ENCODE measurements at regions not wholly inside any gene's neighbourhood (a gene's known extent, or its start where the extent isn't known, plus 50 kb on each side); places are given as distances from the start of the nearest gene placed in this dataset.

GRCh38 chr9:89777544-89777943, 172.7 kb downstream of the GADD45G start:
- ChIA-PET CTCF (interaction anchor here (1.4 kb wide), 1 partner anchor 322 kb away, joined by 4 read pairs; no protein-coding TSS in a partner anchor), POLR2A (no interaction called here)
- no peak for DNase-seq (ENCODE audit: unreplicated experiment)
- Mint-ChIP-seq H3K4me1 (ENCODE audit: insufficient read depth, unreplicated experiment) (no peaks in the 10 kb centered on the region), H3K27ac (ENCODE audit: low read depth, unreplicated experiment) (no peak overlapping the region), H3K4me3 (ENCODE audit: unreplicated experiment) (no peak overlapping the region), H3K27me3 (ENCODE audit: insufficient read depth, unreplicated experiment) (peaks cover 28% of the 10 kb centered on the region), H3K36me3 (ENCODE audit: insufficient read depth, unreplicated experiment) (no peaks in the 10 kb centered on the region), H3K9me3 (ENCODE audit: unreplicated experiment) (no peaks in the 10 kb centered on the region)
- TF ChIP-seq, protein P1, sequence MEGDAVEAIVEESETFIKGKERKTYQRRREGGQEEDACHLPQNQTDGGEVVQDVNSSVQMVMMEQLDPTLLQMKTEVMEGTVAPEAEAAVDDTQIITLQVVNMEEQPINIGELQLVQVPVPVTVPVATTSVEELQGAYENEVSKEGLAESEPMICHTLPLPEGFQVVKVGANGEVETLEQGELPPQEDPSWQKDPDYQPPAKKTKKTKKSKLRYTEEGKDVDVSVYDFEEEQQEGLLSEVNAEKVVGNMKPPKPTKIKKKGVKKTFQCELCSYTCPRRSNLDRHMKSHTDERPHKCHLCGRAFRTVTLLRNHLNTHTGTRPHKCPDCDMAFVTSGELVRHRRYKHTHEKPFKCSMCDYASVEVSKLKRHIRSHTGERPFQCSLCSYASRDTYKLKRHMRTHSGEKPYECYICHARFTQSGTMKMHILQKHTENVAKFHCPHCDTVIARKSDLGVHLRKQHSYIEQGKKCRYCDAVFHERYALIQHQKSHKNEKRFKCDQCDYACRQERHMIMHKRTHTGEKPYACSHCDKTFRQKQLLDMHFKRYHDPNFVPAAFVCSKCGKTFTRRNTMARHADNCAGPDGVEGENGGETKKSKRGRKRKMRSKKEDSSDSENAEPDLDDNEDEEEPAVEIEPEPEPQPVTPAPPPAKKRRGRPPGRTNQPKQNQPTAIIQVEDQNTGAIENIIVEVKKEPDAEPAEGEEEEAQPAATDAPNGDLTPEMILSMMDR (IDR thresholded peaks at IDR 0.05; ENCODE audit: unreplicated experiment): no peak
- intact Hi-C loops (cut with micrococcal nuclease): no loop called here
- no TSS peak for BruUV-seq (replicated peaks)

GRCh38 chr9:89778100-89779090, 173.6 kb downstream of the GADD45G start:
- H3K4me3 Mint-ChIP-seq (ENCODE audit: unreplicated experiment): no peak overlapping the region

DNA sequence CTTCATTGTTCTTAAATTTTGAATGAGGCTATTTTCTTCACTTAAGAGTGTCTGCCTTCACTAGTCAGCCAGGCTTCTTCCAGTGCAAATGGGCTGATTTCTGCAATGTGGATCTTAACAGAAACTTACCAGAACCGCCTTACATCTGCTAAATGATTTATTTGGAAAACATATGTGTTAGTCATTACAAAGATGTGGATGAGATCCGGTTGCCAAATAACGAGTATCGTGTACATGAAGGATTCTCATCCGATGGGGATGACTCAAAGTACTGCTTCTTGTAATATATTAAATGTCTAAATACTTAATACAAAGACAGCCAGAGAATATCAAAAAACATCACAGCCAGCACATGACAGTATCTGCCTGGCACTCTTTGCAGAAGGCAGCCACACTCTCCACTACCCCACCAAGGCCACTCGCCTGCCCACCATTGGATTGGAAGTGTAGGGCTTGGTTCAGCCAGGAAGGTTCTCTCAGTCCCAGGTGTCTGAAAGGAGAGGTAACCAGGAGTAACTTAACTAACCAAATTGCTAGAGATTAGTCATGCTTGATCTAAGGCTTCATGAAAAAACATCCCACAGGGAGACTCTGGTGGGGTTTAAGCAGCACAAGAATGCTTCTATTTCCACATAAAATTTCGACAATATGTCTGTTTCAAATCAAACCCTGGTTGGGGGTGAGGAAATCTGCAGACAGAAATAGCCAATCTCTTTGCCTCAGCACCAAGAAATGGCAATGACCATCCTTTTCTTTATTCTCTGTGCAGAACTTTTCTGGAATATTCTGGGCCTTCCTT, 174.8 kb downstream of the GADD45G start:
- Mint-ChIP-seq H3K4me3 (ENCODE audit: unreplicated experiment) (no peak overlapping the region), H3K36me3 (ENCODE audit: insufficient read depth, unreplicated experiment) (no peaks in the 10 kb centered on the region), H3K9me3 (ENCODE audit: unreplicated experiment) (no peaks in the 10 kb centered on the region), H3K4me1 (ENCODE audit: insufficient read depth, unreplicated experiment) (no peaks in the 10 kb centered on the region), H3K27ac (ENCODE audit: low read depth, unreplicated experiment) (no peak overlapping the region), H3K27me3 (ENCODE audit: insufficient read depth, unreplicated experiment) (peaks cover 30% of the 10 kb centered on the region)
- POLR2A ChIA-PET: no interaction called here
- CTCF ChIA-PET: no interaction called here
- TF ChIP-seq, protein P1 (IDR thresholded peaks at IDR 0.05; ENCODE audit: unreplicated experiment): no peak
- intact Hi-C loops (cut with micrococcal nuclease): no loop called here
- no peak for DNase-seq (ENCODE audit: unreplicated experiment)
- no TSS peak for BruUV-seq (replicated peaks)

More at GRCh38 chr9:89778100-89779090, 173.6 kb downstream of the GADD45G start:
- TF ChIP-seq, protein P1 (IDR thresholded peaks at IDR 0.05; ENCODE audit: unreplicated experiment): no peak
- H3K4me1 Mint-ChIP-seq (ENCODE audit: insufficient read depth, unreplicated experiment): no peaks in the 10 kb centered on the region
- POLR2A ChIA-PET: no interaction called here
- intact Hi-C loops (cut with micrococcal nuclease): no loop called here
- peaks cover 28% of the 10 kb centered on the region for H3K27me3 Mint-ChIP-seq (ENCODE audit: insufficient read depth, unreplicated experiment)
- no peaks in the 10 kb centered on the region for H3K9me3 Mint-ChIP-seq (ENCODE audit: unreplicated experiment)
- no peaks in the 10 kb centered on the region for H3K36me3 Mint-ChIP-seq (ENCODE audit: insufficient read depth, unreplicated experiment)
- no peak for DNase-seq (ENCODE audit: unreplicated experiment)
- no TSS peak for BruUV-seq (replicated peaks)
- no peak overlapping the region for H3K27ac Mint-ChIP-seq (ENCODE audit: low read depth, unreplicated experiment)
- CTCF ChIA-PET: interaction anchor here (1.4 kb wide), 1 partner anchor 321 kb away, joined by 4 read pairs; no protein-coding TSS in a partner anchor

- H3K27me3 Mint-ChIP-seq (ENCODE audit: insufficient read depth, unreplicated experiment): peaks cover 44% of the 10 kb centered on the region
- H3K36me3 Mint-ChIP-seq (ENCODE audit: insufficient read depth, unreplicated experiment): no peaks in the 10 kb centered on the region
- no peaks in the 10 kb centered on the region for H3K9me3 Mint-ChIP-seq (ENCODE audit: unreplicated experiment)
- ChIA-PET POLR2A (no interaction called here), CTCF (no interaction called here)
- no TSS peak for BruUV-seq (replicated peaks)
- no peak overlapping the region for H3K4me3 Mint-ChIP-seq (ENCODE audit: unreplicated experiment)
- H3K4me1 Mint-ChIP-seq (ENCODE audit: insufficient read depth, unreplicated experiment): no peaks in the 10 kb centered on the region
- intact Hi-C loops (cut with micrococcal nuclease): no loop called here
- TF ChIP-seq, protein P1 (IDR thresholded peaks at IDR 0.05; ENCODE audit: unreplicated experiment): no peak
- H3K27ac Mint-ChIP-seq (ENCODE audit: low read depth, unreplicated experiment): no peak overlapping the region
- DNase-seq (ENCODE audit: unreplicated experiment): no peak
Observed at GRCh38 chr9:89780959-89781358, 176.1 kb downstream of the GADD45G start.

Measured in MCF 10A (cell line).